Osteocyte (in vitro differentiated cells): ENCODE measurements at regions not wholly inside any gene's neighbourhood (a gene's known extent, or its start where the extent isn't known, plus 50 kb on each side); places are given as distances from the start of the nearest gene placed in this dataset.

ENCODE experiments used
- DNase-seq: peaks from one replicate; pipeline ENCODE4 v3.0.0; 2021; ENCODE audit warnings: mixed read lengths; ENCODE audit not compliant: unreplicated experiment; ENCODE audit errors: extremely low spot score
- H3K27ac Mint-ChIP-seq: one replicate; pipeline ENCODE4 v1.8.0; 2021; ENCODE audit warnings: mild to moderate bottlenecking, mixed read lengths; ENCODE audit not compliant: unreplicated experiment
- H3K27me3 Mint-ChIP-seq: one replicate; pipeline ENCODE4 v1.8.0; 2021; ENCODE audit warnings: mixed read lengths; ENCODE audit not compliant: unreplicated experiment
- H3K36me3 Mint-ChIP-seq: one replicate; pipeline ENCODE4 v1.8.0; 2021; ENCODE audit warnings: mixed read lengths; ENCODE audit not compliant: unreplicated experiment
- H3K4me1 Mint-ChIP-seq: one replicate; pipeline ENCODE4 v1.8.0; 2021; ENCODE audit warnings: mixed read lengths; ENCODE audit not compliant: unreplicated experiment
- H3K4me3 Mint-ChIP-seq: one replicate; pipeline ENCODE4 v1.8.0; 2021; ENCODE audit warnings: mild to moderate bottlenecking, moderate library complexity, mixed read lengths; ENCODE audit not compliant: unreplicated experiment
- H3K9me3 Mint-ChIP-seq: one replicate; pipeline ENCODE4 v1.8.0; 2021; ENCODE audit warnings: mixed read lengths; ENCODE audit not compliant: unreplicated experiment
- TF ChIP-seq, protein P1 (sequence below): fragments of 200-600 bp; sonication (generic); IDR thresholded peaks from 2 replicates; pipeline ENCODE4 v1.5.0; 2021; ENCODE audit warnings: antibody characterized with exemption, mild to moderate bottlenecking, moderate library complexity

DNA sequence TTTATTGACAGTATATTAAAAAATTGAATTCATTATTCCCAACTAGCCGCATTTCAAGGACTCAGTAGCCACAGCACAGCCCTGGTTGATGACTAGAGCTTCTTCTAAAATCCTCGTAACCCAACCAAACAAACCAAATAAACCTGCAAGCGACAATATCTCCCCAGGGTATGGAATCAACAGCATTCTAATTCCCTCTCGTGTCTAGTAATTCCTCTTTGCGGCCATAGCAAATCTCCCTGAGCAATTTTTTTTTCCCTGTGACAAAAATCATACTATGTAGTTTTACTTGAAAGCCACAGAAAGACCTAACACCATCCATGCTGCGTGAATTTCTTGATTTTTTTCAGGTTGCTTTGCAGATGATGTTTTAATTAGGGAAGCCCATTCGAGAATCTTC, 143.4 kb upstream of the MYOCD start:
- H3K36me3 Mint-ChIP-seq: no peaks in the 10 kb centered on the region
- peak overlapping the region; percentile 1 for H3K27ac Mint-ChIP-seq
- H3K4me1 Mint-ChIP-seq: peaks cover 12% of the 10 kb centered on the region
- H3K27me3 Mint-ChIP-seq: no peaks in the 10 kb centered on the region
- no peak for DNase-seq
- TF ChIP-seq, protein P1, sequence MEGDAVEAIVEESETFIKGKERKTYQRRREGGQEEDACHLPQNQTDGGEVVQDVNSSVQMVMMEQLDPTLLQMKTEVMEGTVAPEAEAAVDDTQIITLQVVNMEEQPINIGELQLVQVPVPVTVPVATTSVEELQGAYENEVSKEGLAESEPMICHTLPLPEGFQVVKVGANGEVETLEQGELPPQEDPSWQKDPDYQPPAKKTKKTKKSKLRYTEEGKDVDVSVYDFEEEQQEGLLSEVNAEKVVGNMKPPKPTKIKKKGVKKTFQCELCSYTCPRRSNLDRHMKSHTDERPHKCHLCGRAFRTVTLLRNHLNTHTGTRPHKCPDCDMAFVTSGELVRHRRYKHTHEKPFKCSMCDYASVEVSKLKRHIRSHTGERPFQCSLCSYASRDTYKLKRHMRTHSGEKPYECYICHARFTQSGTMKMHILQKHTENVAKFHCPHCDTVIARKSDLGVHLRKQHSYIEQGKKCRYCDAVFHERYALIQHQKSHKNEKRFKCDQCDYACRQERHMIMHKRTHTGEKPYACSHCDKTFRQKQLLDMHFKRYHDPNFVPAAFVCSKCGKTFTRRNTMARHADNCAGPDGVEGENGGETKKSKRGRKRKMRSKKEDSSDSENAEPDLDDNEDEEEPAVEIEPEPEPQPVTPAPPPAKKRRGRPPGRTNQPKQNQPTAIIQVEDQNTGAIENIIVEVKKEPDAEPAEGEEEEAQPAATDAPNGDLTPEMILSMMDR: no peak
- H3K4me3 Mint-ChIP-seq: no peak overlapping the region
- H3K9me3 Mint-ChIP-seq: no peaks in the 10 kb centered on the region

DNA sequence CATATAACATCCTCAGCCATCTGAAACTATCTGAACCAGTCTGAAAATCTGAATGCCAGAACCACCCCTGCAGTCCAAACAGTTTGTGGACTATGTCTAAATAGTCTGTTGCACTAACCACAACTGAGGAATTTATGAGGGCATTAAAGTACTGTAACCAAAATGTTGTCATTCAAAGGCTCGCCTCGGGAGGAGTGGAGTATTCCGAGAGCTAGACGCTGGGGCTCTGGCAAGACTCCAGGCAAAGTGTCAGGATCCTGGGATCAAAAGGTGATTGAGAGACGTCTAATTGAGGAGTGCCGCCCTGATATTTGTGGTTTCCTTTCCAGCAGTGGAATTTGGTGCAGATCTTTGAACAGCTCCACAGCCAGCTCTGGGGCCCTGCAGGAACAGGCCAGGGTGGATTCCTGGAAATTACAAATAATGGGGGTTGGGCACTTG, 142.9 kb upstream of the MYOCD start:
- H3K27ac Mint-ChIP-seq: peak overlapping the region; percentile 63
- peak; percentile 86 for DNase-seq
- H3K9me3 Mint-ChIP-seq: no peaks in the 10 kb centered on the region

DNA sequence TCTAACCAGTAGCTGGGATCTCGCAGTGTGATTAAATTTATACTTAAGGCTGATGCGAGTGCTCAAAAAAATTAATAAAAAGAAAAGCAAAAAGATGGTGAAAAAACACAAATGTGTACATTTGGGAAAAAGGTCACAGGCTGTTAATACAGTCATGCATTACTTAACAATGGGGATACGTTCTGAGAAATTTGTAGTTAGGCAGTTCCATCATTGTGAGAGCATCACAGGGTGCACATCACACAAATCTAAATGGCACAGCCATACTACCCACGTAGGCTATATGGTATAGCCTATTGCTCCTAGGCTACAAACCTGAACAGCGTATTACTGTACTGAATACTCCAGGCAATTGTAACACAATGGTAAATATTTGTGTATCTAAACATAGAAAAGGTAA, 142.4 kb upstream of the MYOCD start:
- TF ChIP-seq, protein P1: no peak
- peak overlapping the region; percentile 63 for H3K27ac Mint-ChIP-seq
- no peak overlapping the region for H3K4me3 Mint-ChIP-seq
- H3K9me3 Mint-ChIP-seq: no peaks in the 10 kb centered on the region
- H3K36me3 Mint-ChIP-seq: no peaks in the 10 kb centered on the region
- peaks cover 12% of the 10 kb centered on the region for H3K4me1 Mint-ChIP-seq
- DNase-seq: no peak
- no peaks in the 10 kb centered on the region for H3K27me3 Mint-ChIP-seq

More for the DNA sequence above, 142.9 kb upstream of the MYOCD start:
- Mint-ChIP-seq H3K4me3 (peak overlapping the region; percentile 16), H3K27me3 (no peaks in the 10 kb centered on the region), H3K4me1 (peaks cover 12% of the 10 kb centered on the region), H3K36me3 (no peaks in the 10 kb centered on the region)
- TF ChIP-seq, protein P1: no peak

DNA sequence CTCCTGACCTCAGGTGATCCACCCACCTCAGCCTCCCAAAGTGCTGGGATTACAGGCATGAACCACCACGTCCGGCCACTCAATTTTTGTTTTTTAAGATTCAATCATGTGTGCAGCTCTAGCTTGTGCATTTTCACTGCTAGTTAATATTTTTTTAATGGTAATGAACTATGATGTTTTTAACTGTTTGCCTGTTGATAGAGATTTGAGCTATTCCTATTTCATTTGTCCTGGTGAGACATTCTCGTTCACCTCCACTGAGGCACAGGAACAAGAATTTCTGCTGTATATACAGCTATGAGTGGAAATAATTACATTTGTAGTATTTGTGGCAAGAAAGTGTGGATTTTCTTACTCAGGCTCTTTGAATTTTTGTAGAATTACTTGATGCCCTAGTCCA, 137.7 kb upstream of the MYOCD start:
- Mint-ChIP-seq H3K4me3 (no peak overlapping the region), H3K9me3 (no peaks in the 10 kb centered on the region), H3K27me3 (no peaks in the 10 kb centered on the region), H3K27ac (no peak overlapping the region), H3K4me1 (peaks cover 4% of the 10 kb centered on the region), H3K36me3 (no peaks in the 10 kb centered on the region)
- no peak for DNase-seq
- TF ChIP-seq, protein P1: no peak

DNA sequence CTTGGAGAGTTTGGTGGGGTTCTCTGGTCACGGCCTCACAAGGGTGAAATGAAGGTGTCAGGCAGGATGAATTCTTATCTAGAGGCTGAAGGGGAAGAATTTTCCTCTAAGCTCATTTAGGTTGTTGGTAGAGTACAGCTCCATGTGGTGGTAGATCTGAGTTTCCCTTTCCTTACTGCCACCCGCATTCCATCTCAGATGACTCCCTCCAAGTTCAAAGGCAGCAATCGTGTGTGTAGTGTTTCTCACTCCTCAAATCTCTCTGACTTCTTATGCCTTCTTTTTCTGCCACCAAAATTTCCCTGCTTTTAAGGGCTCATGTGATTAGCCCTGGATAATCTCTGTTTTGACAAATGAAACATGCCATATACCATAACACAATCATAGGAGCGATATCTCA, 135.5 kb upstream of the MYOCD start:
- Mint-ChIP-seq H3K27ac (no peak overlapping the region), H3K36me3 (no peaks in the 10 kb centered on the region), H3K9me3 (no peaks in the 10 kb centered on the region), H3K27me3 (no peaks in the 10 kb centered on the region), H3K4me3 (no peak overlapping the region), H3K4me1 (no peaks in the 10 kb centered on the region)
- TF ChIP-seq, protein P1: no peak
- DNase-seq: no peak
